Dendritic cell treated with granulocyte-macrophage colony-stimulating factor and Interleukin-4, amounts not matched to agents 40 ng/mL and 50 ng/mL, for 4 days (primary cell): ENCODE measurements at regions not wholly inside any gene's neighbourhood (a gene's known extent, or its start where the extent isn't known, plus 50 kb on each side); places are given as distances from the start of the nearest gene placed in this dataset.
"Not testable (repeated sequence)": the region's sequence is repeated elsewhere in the genome, so short reads cannot be mapped to it uniquely, and the experiment has no call there.

Experiments used
- H3K27ac Mint-ChIP-seq: one replicate; pipeline ENCODE4 v1.8.0; 2022; ENCODE audit warnings: mild to moderate bottlenecking, mixed read lengths
- H3K27me3 Mint-ChIP-seq: one replicate; pipeline ENCODE4 v1.8.0; 2022; ENCODE audit warnings: mild to moderate bottlenecking, mixed read lengths
- H3K36me3 Mint-ChIP-seq: one replicate; pipeline ENCODE4 v1.8.0; 2022; ENCODE audit warnings: low read depth, mixed read lengths
- H3K4me1 Mint-ChIP-seq: one replicate; pipeline ENCODE4 v1.8.0; 2022; ENCODE audit warnings: low read depth, mixed read lengths
- H3K4me3 Mint-ChIP-seq: one replicate; pipeline ENCODE4 v1.8.0; 2022; ENCODE audit warnings: mild to moderate bottlenecking, moderate library complexity, mixed read lengths
- H3K9me3 Mint-ChIP-seq: one replicate; pipeline ENCODE4 v1.8.0; 2022; ENCODE audit warnings: mixed read lengths
- intact Hi-C: fragments of 100-400 bp; cut with micrococcal nuclease; formaldehyde crosslinking; loops from one replicate; pipeline ENCODE4 v1.15.0; 2022

DNA sequence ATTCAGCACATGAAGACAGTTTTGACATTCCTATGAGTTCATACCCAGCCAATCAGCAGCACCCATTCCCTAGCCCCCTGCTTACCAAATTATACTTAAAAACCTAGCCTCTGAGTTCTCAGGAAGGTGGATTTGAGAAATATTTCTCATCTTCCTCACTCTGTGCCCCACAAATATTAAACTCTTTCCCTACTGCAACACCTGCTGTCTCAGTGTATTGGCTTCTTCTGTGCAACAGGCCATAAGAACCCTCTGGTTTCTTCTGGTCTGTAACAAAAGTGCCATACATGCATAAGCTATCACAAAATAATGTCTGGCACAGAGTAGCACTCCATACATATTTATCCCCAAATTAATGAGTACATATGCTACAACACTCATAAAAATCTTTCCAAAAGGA, 387.4 kb upstream of the CAMK1G start:
- no peak overlapping the region for H3K4me3 Mint-ChIP-seq
- intact Hi-C loops, result no loop called here
- H3K27ac Mint-ChIP-seq, result no peak overlapping the region
- peaks cover 28% of the 10 kb centered on the region for H3K9me3 Mint-ChIP-seq
- no peaks in the 10 kb centered on the region for H3K36me3 Mint-ChIP-seq
- H3K27me3 Mint-ChIP-seq, result peaks cover 3% of the 10 kb centered on the region
- H3K4me1 Mint-ChIP-seq, result no peaks in the 10 kb centered on the region

DNA sequence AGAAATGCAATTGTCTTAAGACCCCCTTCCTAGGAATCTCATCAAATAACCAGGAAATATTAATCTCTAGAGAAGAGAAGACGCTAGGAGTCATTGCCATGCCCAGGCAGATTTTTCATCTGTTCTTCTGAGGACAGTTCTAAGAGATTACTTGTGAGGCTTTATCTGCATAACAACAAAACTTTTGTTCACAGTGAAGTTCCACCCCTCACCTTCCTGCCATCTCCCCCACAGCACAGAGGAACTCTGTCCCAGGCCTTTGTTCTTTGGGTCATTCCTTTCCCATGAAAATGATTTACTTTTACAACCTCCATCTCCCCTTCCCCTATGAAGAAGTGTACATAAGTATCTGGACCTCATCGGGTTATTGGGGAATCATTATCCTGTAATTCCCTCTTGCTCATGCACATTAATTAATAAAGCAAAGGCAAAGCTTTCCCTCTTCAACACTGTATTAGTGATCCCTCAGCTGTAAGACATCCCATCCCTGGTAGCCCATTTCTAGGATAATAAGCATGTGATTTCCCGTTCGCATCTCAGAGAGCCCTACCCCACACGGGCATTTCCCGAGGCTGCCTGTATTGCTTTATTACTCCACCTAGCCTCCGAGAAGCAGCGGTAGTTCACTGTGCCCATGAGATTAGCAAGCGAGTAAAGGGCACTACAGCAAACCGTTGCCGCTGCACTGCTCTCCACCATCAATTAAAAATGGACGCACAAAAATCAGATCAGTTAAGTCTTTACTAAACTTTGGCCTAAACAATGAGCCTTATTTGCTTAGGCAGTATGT, 384.4 kb upstream of the CAMK1G start:
- Mint-ChIP-seq H3K27ac (no peak overlapping the region), H3K4me3 (no peak overlapping the region), H3K36me3 (no peaks in the 10 kb centered on the region), H3K9me3 (peaks cover 28% of the 10 kb centered on the region), H3K4me1 (no peaks in the 10 kb centered on the region), H3K27me3 (peaks cover 4% of the 10 kb centered on the region)
- intact Hi-C loops, result no loop called here

DNA sequence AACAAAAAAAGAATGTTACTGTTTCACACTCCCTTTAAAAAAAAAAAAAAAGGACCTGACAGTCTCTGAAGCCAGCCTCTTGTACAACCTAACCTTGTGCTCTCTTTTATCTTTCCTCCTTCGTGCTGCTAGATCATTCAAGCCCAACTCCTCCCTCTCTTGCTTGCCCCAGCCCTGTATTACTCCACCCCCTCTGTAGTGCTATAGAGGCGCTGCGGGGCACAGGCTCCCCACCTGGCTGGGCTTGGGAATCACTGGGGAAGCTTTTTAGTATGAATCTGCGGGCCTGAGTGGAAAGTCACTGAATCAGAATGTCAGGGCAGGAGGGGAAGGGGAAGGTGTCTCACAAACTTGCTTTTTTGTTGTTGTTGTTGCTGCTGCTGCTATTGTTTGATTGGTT, 383.7 kb upstream of the CAMK1G start:
- intact Hi-C loops, result loop anchor here (5.0 kb wide), 2 partner anchors 152 to 312 kb away; no protein-coding TSS in a partner anchor
- H3K4me3 Mint-ChIP-seq, result no peak overlapping the region
- peaks cover 27% of the 10 kb centered on the region for H3K9me3 Mint-ChIP-seq
- peaks cover 6% of the 10 kb centered on the region for H3K27me3 Mint-ChIP-seq
- H3K27ac Mint-ChIP-seq, result no peak overlapping the region
- no peaks in the 10 kb centered on the region for H3K4me1 Mint-ChIP-seq
- H3K36me3 Mint-ChIP-seq, result no peaks in the 10 kb centered on the region

DNA sequence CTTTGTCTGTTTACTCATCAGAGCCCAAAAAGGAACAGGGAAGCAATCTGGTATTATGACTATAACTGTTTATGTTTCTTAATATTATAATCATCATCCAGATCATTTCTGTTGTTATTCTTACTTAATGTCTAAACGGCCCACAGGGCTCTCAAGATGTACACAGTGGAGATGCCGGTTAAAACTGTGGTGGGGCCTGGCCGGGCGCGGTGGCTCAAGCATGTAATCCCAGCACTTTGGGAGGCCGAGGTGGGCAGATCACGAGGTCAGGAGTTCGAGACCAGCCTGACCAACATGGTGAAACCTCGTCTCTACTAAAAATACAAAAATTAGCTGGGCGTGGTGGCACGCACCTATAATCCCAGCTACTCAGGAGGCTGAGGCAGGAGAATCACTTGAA, 381.2 kb upstream of the CAMK1G start:
- H3K36me3 Mint-ChIP-seq, H3K4me3 Mint-ChIP-seq, H3K4me1 Mint-ChIP-seq, H3K9me3 Mint-ChIP-seq, H3K27ac Mint-ChIP-seq: not testable (repeated sequence)
- H3K27me3 Mint-ChIP-seq, result peaks cover 16% of the 10 kb centered on the region
- intact Hi-C loops, result loop anchor here (2.0 to 5.0 kb wide), 3 partner anchors 150 to 310 kb away; no protein-coding TSS in a partner anchor

DNA sequence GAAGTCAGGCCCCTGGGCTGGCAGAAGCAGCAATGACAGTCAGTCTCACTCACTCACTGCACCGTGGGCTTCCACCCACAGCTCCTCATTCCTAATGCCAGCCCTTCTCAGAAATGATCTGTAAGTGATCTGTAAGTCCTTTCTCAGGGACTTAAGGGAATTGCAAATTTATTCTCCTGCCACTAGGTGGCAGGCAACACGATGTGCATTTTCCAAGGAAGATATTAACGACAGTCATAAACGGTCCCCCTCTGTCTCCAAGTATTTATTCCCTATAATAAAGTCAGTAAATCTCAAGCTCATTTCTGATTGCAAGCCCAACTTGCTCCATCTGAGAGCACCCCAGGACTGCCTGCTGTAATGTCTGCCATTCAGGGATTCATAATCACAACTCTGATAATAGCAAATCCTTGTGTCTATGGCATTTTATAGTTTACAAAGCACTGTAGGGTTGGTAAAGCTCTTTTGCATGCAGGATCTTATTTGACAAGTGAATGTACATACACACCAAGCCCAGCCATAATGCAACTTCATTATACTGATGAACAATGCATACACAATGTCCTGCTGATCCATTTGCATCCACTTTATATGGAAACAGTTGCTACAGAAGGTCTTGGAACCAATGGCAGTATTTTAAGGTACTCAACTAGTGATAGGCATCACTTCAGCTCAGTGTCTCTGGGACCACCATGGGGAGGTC, 380.5 kb upstream of the CAMK1G start:
- H3K27ac Mint-ChIP-seq, result no peak overlapping the region
- peaks cover 23% of the 10 kb centered on the region for H3K27me3 Mint-ChIP-seq
- H3K36me3 Mint-ChIP-seq, result no peaks in the 10 kb centered on the region
- H3K9me3 Mint-ChIP-seq, result no peaks in the 10 kb centered on the region
- peaks cover 9% of the 10 kb centered on the region for H3K4me1 Mint-ChIP-seq
- intact Hi-C loops, result loop anchor here (2.0 to 5.0 kb wide), 3 partner anchors 149 to 309 kb away; no protein-coding TSS in a partner anchor
- no peak overlapping the region for H3K4me3 Mint-ChIP-seq

DNA sequence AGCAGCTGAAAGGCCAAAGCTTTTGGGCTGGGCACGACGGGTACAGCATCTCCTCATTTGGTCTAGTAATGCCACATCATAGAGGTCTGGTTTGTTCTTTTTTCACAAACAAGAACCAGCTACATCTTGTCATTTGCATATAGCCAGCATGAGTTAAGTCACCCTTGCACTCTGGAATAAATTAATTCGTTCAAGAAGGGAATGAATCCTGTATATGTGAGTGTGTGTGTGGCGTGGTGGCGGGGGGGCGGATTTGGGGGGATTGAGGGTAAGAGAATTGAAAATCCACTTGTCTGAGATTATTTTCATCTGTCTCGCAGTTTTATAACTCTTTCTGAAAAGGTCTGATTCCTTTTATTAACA, 380.0 kb upstream of the CAMK1G start:
- intact Hi-C loops, result loop anchor here (2.0 to 5.0 kb wide), 3 partner anchors 149 to 309 kb away; no protein-coding TSS in a partner anchor
- Mint-ChIP-seq H3K9me3 (no peaks in the 10 kb centered on the region), H3K4me1 (peaks cover 9% of the 10 kb centered on the region), H3K27ac (no peak overlapping the region), H3K36me3 (no peaks in the 10 kb centered on the region), H3K4me3 (no peak overlapping the region), H3K27me3 (peaks cover 28% of the 10 kb centered on the region)

DNA sequence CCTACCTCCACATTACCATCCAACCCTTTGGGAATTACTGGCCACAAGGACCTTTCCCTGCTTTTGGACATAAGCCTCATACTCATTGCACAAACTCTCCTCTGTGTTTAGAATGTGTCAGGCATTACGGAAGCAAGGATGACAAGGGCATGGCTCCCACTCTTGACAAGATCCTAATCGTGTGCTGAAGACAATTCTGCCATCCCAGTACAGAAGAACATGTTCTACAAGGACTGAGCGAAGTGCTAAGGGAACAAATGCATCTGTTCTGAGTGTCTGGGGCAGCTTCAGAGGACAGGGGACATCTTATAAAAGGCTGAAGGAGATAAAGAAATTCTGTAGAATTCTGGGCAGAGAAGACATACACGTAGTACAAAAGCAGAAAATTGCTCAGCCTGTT, 378.5 kb upstream of the CAMK1G start:
- Mint-ChIP-seq H3K36me3 (no peaks in the 10 kb centered on the region), H3K4me3 (no peak overlapping the region), H3K27me3 (peaks cover 40% of the 10 kb centered on the region), H3K27ac (no peak overlapping the region), H3K4me1 (peaks cover 9% of the 10 kb centered on the region), H3K9me3 (no peaks in the 10 kb centered on the region)
- intact Hi-C loops, result no loop called here

DNA sequence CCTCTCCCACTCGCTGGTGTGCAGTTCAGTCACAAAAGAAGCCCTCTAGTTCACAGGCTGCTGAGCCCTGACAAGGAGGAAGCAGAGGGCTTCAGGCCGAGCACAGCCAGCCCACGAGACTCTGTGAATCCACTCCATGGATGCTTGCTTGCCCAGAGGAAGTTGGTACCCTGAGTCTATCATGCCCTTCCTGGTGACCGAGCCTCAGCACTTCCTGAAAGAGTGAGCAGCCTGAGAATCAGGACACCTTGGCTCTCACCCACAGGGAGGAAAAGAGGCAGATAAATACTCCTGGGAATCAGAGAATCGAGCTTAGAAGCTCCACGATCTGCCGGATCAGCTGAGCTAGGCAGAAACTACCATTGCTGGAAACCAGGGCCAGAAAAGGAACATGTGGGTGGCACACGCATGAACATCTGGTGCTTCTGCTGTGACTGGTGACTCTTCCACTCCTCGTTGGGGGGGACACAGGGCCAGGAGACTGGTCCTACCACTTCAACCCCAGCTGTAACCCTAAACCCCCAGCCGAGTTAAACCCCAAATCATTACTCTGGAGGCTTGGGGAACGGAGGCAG, 376.3 kb upstream of the CAMK1G start:
- Mint-ChIP-seq H3K36me3 (no peaks in the 10 kb centered on the region), H3K27ac (no peak overlapping the region), H3K4me1 (peaks cover 9% of the 10 kb centered on the region), H3K27me3 (peaks cover 41% of the 10 kb centered on the region), H3K4me3 (no peak overlapping the region), H3K9me3 (no peaks in the 10 kb centered on the region)
- intact Hi-C loops, result no loop called here

DNA sequence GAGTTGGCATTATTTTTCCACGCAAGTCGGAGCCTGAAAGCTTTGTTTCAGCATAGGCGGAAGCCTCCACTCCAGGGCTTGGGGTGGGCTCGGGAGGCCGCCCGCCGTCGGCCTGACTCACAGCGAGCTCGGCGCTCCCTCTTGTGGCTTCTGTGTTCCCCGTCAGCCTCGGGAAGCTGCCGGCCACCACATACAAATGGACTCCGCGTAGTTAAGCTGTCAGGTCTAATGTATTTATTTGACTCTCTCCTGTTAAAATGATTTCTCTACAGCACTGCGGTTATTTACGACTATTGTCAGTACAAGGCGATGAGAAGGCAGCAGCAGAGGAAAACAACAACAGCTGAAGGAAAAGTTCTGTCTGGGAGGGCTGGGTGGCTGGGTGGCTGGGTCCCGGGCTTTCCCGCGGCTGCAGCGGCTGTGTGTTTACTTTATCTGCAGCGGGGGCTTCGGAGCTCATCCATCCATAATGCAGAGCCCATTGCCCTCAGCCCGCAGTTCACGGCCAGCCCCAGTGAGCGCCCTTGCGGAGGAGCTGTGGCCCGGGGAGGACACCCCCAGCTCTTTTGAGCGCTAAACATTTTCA, 375.7 kb upstream of the CAMK1G start:
- no peaks in the 10 kb centered on the region for H3K36me3 Mint-ChIP-seq
- H3K27me3 Mint-ChIP-seq, result peaks cover 43% of the 10 kb centered on the region
- intact Hi-C loops, result no loop called here
- no peaks in the 10 kb centered on the region for H3K9me3 Mint-ChIP-seq
- no peak overlapping the region for H3K27ac Mint-ChIP-seq
- H3K4me1 Mint-ChIP-seq, result peaks cover 9% of the 10 kb centered on the region
- no peak overlapping the region for H3K4me3 Mint-ChIP-seq

DNA sequence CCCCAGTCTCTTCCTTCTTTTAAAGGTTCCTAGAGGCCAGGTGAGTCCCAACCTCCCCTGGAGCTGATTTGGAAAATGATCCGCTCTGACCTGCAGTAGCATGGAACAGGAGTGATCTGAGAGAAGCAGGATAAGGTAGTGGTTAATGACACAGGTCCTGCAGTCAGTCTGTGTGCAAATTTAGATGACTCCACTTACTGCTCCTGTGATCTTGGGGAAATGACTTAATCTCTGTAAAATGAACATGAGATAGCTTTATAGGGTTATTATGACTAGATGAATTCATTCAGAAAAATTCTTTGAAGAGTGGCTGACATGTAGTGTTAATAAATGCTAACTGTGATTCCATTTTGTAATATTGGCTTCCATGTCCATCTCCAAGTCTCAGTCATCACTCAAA, 374.9 kb upstream of the CAMK1G start:
- Mint-ChIP-seq H3K36me3 (no peaks in the 10 kb centered on the region), H3K9me3 (no peaks in the 10 kb centered on the region), H3K27ac (no peak overlapping the region), H3K4me3 (no peak overlapping the region), H3K4me1 (peaks cover 9% of the 10 kb centered on the region), H3K27me3 (peaks cover 45% of the 10 kb centered on the region)
- intact Hi-C loops, result no loop called here

DNA sequence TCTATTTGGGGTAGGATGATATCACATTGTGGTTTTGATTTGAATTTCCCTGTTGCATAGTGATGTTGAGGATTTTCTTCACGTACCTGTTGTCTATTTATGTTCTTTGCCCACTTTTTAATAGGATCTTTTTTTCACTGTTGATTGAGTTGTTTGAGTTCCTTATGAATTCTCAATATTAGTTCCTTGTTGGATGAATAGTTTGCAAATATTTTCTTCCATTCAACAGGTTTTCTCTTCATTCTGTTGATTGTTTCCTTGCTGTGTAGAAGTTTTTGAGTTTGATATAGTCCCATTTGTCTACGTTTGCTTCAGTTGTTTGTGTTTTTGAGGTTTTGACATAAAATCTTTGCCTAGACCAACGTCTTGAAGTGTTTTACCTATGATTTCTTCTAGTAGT, 369.5 kb upstream of the CAMK1G start:
- Mint-ChIP-seq H3K36me3 (no peaks in the 10 kb centered on the region), H3K4me1 (no peaks in the 10 kb centered on the region), H3K9me3 (no peaks in the 10 kb centered on the region), H3K4me3 (no peak overlapping the region), H3K27me3 (peaks cover 15% of the 10 kb centered on the region), H3K27ac (no peak overlapping the region)
- intact Hi-C loops, result no loop called here

DNA sequence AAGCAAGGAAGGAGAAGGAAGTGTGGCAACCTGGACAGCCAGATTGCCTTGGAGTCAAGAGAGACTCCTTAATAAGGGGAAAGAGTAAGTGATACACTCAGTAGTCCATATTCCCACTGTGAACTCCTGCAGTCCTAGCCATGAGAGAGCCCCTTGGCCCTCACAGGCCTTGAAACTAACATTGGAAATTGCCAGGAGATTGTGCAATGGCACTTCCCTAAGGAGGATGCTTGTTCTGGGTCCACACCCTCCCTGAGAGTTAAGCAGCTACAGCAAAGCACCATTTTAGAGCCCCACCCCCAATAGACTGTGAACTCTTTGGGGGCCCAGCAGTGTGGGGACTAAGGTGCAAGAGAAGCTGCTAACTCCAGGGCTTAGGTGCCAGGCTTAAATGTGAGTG, 367.7 kb upstream of the CAMK1G start:
- Mint-ChIP-seq H3K9me3 (no peaks in the 10 kb centered on the region), H3K36me3 (no peaks in the 10 kb centered on the region), H3K4me3 (no peak overlapping the region), H3K27me3 (peaks cover 4% of the 10 kb centered on the region), H3K27ac (no peak overlapping the region), H3K4me1 (no peaks in the 10 kb centered on the region)
- intact Hi-C loops, result no loop called here

DNA sequence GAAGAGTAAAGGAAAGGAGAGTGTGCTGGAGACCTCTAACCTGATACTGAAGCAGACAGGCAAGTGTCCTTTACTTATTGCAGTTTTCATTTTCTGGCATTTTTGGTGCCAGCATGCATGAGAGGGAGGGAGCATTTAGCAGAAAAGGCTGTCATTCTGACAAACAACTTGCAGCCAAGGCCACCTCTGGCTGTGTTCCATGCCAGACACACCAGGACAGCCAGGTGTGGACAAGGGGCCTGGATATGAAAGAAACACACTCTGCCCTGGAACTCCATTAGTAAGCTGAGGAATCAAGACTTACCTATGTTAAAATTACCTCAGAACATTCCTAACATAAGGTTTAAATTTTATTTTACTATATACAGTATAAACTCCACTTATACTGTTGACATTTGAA, 365.4 kb upstream of the CAMK1G start:
- Mint-ChIP-seq H3K27me3 (peaks cover 2% of the 10 kb centered on the region), H3K27ac (no peak overlapping the region), H3K4me1 (no peaks in the 10 kb centered on the region), H3K36me3 (no peaks in the 10 kb centered on the region), H3K9me3 (no peaks in the 10 kb centered on the region), H3K4me3 (no peak overlapping the region)
- intact Hi-C loops, result no loop called here

DNA sequence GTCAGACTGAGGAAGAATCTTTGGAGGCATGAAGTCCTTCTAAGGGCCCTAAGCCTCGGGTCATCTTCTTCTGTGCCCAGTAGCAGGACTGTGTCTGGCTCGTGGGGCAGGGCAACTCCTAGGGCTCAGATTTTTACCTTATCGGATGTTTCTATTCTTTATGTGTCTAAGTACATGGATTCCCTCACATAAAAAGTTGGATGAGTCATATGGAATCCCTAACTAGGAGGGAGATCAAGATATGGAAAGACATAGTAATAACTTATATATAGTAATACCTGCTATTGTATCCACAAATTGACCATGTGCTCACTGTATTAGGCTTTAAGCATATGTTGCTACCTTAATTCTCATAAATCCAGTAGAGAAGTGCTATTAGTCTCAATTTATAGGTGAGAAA, 364.5 kb upstream of the CAMK1G start:
- Mint-ChIP-seq H3K27me3 (no peaks in the 10 kb centered on the region), H3K4me3 (no peak overlapping the region), H3K4me1 (peaks cover 5% of the 10 kb centered on the region), H3K36me3 (no peaks in the 10 kb centered on the region), H3K9me3 (no peaks in the 10 kb centered on the region), H3K27ac (no peak overlapping the region)
- intact Hi-C loops, result no loop called here
